AG08396 (cell line): ENCODE measurements at regions not wholly inside any gene's neighbourhood (a gene's known extent, or its start where the extent isn't known, plus 50 kb on each side); places are given as distances from the start of the nearest gene placed in this dataset.

ENCODE experiments used
- DNase-seq: peaks from one replicate; pipeline ENCODE4 v3.0.0; 2012; ENCODE audit warnings: low spot score, mixed read lengths

GRCh38 chr12:42677461-42677860, 87.9 kb upstream of the PRICKLE1 start:
- DNase-seq = no peak

- no peak for DNase-seq
Measured at GRCh38 chr12:42673535-42673934, 84.0 kb upstream of the PRICKLE1 start.

GRCh38 chr12:42670719-42671118, 81.2 kb upstream of the PRICKLE1 start:
- DNase-seq = no peak

- no peak for DNase-seq
Measured at GRCh38 chr12:42669553-42669952, 80.0 kb upstream of the PRICKLE1 start.

- no peak for DNase-seq
Measured at GRCh38 chr12:42666671-42667243, 77.2 kb upstream of the PRICKLE1 start.

GRCh38 chr12:42663621-42664020, 74.1 kb upstream of the PRICKLE1 start:
- DNase-seq = no peak

GRCh38 chr12:42660968-42661937, 71.7 kb upstream of the PRICKLE1 start:
- no peak for DNase-seq

GRCh38 chr12:42660117-42660516, 70.6 kb upstream of the PRICKLE1 start:
- DNase-seq = no peak

GRCh38 chr12:42652048-42652447, 62.5 kb upstream of the PRICKLE1 start:
- DNase-seq = no peak

- DNase-seq = no peak
Measured at GRCh38 chr12:42648061-42648460, 58.5 kb upstream of the PRICKLE1 start.

GRCh38 chr12:42643881-42644579, 54.5 kb upstream of the PRICKLE1 start:
- no peak for DNase-seq

- DNase-seq = no peak
Measured at GRCh38 chr12:42641221-42641885, 51.8 kb upstream of the PRICKLE1 start.

- no peak for DNase-seq
Measured at GRCh38 chr12:42640391-42640790, 50.8 kb upstream of the PRICKLE1 start.

GRCh38 chr12:42639556-42639955, 50.0 kb upstream of the PRICKLE1 start:
- no peak for DNase-seq
